HepG2 (cell line): ENCODE measurements at regions not wholly inside any gene's neighbourhood (a gene's known extent, or its start where the extent isn't known, plus 50 kb on each side); places are given as distances from the start of the nearest gene placed in this dataset.

Source experiments
- ARID2 ChIP-seq: sonication (generic); formaldehyde crosslinking; IDR thresholded peaks from 2 replicates; pipeline ENCODE4 v1.8.1; 2022; ENCODE audit warnings: mild to moderate bottlenecking, missing genetic modification reagents, borderline replicate concordance
- CEBPB ChIP-seq: IDR thresholded peaks from 2 replicates; pipeline ENCODE4 v1.6.1; 2011; ENCODE audit warnings: low read depth, low read length, improper control_type of control experiment, borderline replicate concordance
- CEBPG ChIP-seq: IDR thresholded peaks from 2 replicates; pipeline ENCODE4 v1.6.1; 2016
- DMAP1 ChIP-seq: IDR thresholded peaks from 2 replicates; pipeline ENCODE4 v1.6.1; 2016
- EED ChIP-seq: sonication (generic); formaldehyde crosslinking; IDR thresholded peaks from 2 replicates; pipeline ENCODE4 v1.5.0; 2020; ENCODE audit warnings: mild to moderate bottlenecking, missing genetic modification reagents
- HDAC1 ChIP-seq: sonication (generic); formaldehyde crosslinking; IDR thresholded peaks from 2 replicates; pipeline ENCODE4 v1.5.1; 2020; ENCODE audit warnings: mild to moderate bottlenecking, missing genetic modification reagents
- HMG20A ChIP-seq: IDR thresholded peaks from 2 replicates; pipeline ENCODE4 v1.6.1; 2016; ENCODE audit warnings: borderline replicate concordance
- ISL2 ChIP-seq: sonication (generic); formaldehyde crosslinking; IDR thresholded peaks from 2 replicates; pipeline ENCODE4 v1.5.0; 2020; ENCODE audit warnings: missing genetic modification reagents
- LCORL ChIP-seq, 2 experiments: fragments of 450-650 bp in 1 of 2; sonication (generic) in 1 of 2; formaldehyde crosslinking in 1 of 2; IDR thresholded peaks; 2 replicates each; pipeline versions ENCODE4 v1.5.0 to v1.6.1; 2017 to 2020; ENCODE audit warnings: antibody characterized with exemption in 1 of 2, missing genetic modification reagents in 1 of 2
- MED1 ChIP-seq: sonication (generic); formaldehyde crosslinking; IDR thresholded peaks from 2 replicates; pipeline ENCODE4 v1.4.0; 2020; ENCODE audit warnings: missing genetic modification reagents
- MEF2D ChIP-seq: sonication (generic); formaldehyde crosslinking; IDR thresholded peaks from 2 replicates; pipeline ENCODE4 v1.5.1; 2020; ENCODE audit warnings: mild to moderate bottlenecking, missing genetic modification reagents
- SOX6 ChIP-seq, 2 experiments: fragments of 450-650 bp in 1 of 2; sonication (generic) in 1 of 2; formaldehyde crosslinking in 1 of 2; IDR thresholded peaks; 2 replicates each; pipeline versions ENCODE4 v1.4.0 to v1.6.1; 2017 to 2020; ENCODE audit warnings: antibody characterized with exemption in 1 of 2, mild to moderate bottlenecking in 1 of 2, missing genetic modification reagents in 1 of 2
- TEAD3 ChIP-seq: optimal IDR thresholded peaks from 2 replicates; pipeline ENCODE3; 2016; ENCODE audit warnings: borderline replicate concordance
- THAP11 ChIP-seq: IDR thresholded peaks from 2 replicates; pipeline ENCODE4 v1.6.1; 2016; ENCODE audit warnings: missing biosample characterization, missing genetic modification reagents
- TRIM24 ChIP-seq: sonication (generic); formaldehyde crosslinking; IDR thresholded peaks from 2 replicates; pipeline ENCODE4 v1.8.0; 2022; ENCODE audit warnings: mild to moderate bottlenecking, missing genetic modification reagents
- ZFY ChIP-seq: sonication (generic); formaldehyde crosslinking; IDR thresholded peaks from 2 replicates; pipeline ENCODE4 v1.4.0; 2020; ENCODE audit warnings: missing genetic modification reagents
- ZNF292 ChIP-seq: sonication (generic); formaldehyde crosslinking; IDR thresholded peaks from 2 replicates; pipeline ENCODE4 v1.8.1; 2022; ENCODE audit warnings: mild to moderate bottlenecking, low read depth, missing genetic modification reagents, borderline replicate concordance
- ZNF768 ChIP-seq: sonication (generic); formaldehyde crosslinking; IDR thresholded peaks from 2 replicates; pipeline ENCODE4 v1.4.0; 2020; ENCODE audit warnings: missing genetic modification reagents
- ZNF878 ChIP-seq: sonication (generic); formaldehyde crosslinking; IDR thresholded peaks from 2 replicates; pipeline ENCODE4 v1.8.1; 2023; ENCODE audit warnings: mild to moderate bottlenecking, missing genetic modification reagents, moderate library complexity
- TF ChIP-seq, protein P1 (sequence below): sonication (generic); formaldehyde crosslinking; IDR thresholded peaks from 2 replicates; pipeline ENCODE4 v1.5.0; 2020; ENCODE audit warnings: mild to moderate bottlenecking, missing genetic modification reagents
- TF ChIP-seq, protein P2 (sequence below): sonication (generic); formaldehyde crosslinking; IDR thresholded peaks from 2 replicates; pipeline ENCODE4 v1.5.1; 2020; ENCODE audit warnings: mild to moderate bottlenecking, missing genetic modification reagents, borderline replicate concordance

DNA sequence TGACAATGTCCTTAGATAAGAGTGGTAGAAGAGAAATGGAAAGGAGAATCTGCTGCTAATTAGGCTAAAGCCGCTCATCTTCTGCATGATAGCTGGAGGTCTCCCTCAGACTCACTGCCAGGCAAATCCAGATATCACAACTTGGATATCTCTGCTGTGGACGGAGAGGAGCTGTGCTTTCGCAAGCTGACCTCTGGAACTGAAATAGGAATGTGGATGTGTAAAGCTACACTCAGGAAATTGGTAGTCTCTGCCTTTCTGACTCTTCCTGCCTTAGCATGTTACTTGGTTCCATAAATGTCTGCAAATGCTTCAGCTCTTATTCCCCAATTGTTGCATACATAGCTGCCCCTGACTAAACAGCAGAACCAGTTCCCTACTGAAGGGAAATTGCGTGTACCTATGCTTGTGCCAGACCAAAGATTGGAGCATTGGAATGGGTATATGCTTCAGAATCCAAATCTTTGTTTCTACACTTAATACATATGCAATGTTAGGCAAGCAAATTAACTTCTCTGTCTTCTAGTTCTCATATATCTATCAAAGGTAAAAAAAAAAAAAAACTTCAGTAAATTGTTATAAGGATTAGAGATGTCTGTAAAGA lies 74.7 kb upstream of the ROBO2 start (continued):
- TF ChIP-seq, protein P1, sequence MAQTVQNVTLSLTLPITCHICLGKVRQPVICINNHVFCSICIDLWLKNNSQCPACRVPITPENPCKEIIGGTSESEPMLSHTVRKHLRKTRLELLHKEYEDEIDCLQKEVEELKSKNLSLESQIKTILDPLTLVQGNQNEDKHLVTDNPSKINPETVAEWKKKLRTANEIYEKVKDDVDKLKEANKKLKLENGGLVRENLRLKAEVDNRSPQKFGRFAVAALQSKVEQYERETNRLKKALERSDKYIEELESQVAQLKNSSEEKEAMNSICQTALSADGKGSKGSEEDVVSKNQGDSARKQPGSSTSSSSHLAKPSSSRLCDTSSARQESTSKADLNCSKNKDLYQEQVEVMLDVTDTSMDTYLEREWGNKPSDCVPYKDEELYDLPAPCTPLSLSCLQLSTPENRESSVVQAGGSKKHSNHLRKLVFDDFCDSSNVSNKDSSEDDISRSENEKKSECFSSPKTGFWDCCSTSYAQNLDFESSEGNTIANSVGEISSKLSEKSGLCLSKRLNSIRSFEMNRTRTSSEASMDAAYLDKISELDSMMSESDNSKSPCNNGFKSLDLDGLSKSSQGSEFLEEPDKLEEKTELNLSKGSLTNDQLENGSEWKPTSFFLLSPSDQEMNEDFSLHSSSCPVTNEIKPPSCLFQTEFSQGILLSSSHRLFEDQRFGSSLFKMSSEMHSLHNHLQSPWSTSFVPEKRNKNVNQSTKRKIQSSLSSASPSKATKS (CRISPR knock-in tag): no peak
- TF ChIP-seq MED1 (CRISPR knock-in tag): peak; percentile 48
- no peak for TF ChIP-seq LCORL (IDR thresholded peaks at IDR 0.05)
- TF ChIP-seq LCORL (CRISPR knock-in tag; IDR thresholded peaks at IDR 0.05): peak; percentile 66
- no peak for TF ChIP-seq DMAP1 (CRISPR knock-in tag)
- peak; percentile 52; the same call in 1 of the 2 replicates for TF ChIP-seq HMG20A (CRISPR knock-in tag)
- 0 out of 2 replicates have a peak, but pooled peaks have one; percentile 44 for TF ChIP-seq HDAC1 (CRISPR knock-in tag)
- TF ChIP-seq ZNF292: peak; percentile 88; the same call in 1 of the 2 replicates
- peak; percentile 50; the same call in 1 of the 2 replicates for TF ChIP-seq ISL2
- TF ChIP-seq CEBPB: peak; percentile 92
- TF ChIP-seq TRIM24: peak; percentile 47; the same call in 1 of the 2 replicates
- TF ChIP-seq, protein P2, sequence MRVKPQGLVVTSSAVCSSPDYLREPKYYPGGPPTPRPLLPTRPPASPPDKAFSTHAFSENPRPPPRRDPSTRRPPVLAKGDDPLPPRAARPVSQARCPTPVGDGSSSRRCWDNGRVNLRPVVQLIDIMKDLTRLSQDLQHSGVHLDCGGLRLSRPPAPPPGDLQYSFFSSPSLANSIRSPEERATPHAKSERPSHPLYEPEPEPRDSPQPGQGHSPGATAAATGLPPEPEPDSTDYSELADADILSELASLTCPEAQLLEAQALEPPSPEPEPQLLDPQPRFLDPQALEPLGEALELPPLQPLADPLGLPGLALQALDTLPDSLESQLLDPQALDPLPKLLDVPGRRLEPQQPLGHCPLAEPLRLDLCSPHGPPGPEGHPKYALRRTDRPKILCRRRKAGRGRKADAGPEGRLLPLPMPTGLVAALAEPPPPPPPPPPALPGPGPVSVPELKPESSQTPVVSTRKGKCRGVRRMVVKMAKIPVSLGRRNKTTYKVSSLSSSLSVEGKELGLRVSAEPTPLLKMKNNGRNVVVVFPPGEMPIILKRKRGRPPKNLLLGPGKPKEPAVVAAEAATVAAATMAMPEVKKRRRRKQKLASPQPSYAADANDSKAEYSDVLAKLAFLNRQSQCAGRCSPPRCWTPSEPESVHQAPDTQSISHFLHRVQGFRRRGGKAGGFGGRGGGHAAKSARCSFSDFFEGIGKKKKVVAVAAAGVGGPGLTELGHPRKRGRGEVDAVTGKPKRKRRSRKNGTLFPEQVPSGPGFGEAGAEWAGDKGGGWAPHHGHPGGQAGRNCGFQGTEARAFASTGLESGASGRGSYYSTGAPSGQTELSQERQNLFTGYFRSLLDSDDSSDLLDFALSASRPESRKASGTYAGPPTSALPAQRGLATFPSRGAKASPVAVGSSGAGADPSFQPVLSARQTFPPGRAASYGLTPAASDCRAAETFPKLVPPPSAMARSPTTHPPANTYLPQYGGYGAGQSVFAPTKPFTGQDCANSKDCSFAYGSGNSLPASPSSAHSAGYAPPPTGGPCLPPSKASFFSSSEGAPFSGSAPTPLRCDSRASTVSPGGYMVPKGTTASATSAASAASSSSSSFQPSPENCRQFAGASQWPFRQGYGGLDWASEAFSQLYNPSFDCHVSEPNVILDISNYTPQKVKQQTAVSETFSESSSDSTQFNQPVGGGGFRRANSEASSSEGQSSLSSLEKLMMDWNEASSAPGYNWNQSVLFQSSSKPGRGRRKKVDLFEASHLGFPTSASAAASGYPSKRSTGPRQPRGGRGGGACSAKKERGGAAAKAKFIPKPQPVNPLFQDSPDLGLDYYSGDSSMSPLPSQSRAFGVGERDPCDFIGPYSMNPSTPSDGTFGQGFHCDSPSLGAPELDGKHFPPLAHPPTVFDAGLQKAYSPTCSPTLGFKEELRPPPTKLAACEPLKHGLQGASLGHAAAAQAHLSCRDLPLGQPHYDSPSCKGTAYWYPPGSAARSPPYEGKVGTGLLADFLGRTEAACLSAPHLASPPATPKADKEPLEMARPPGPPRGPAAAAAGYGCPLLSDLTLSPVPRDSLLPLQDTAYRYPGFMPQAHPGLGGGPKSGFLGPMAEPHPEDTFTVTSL (CRISPR knock-in tag): peak; percentile 95
- TF ChIP-seq ARID2 (CRISPR knock-in tag): no peak
- TF ChIP-seq ZNF878 (CRISPR knock-in tag): no peak
- no peak for TF ChIP-seq EED (CRISPR knock-in tag)
- no peak for TF ChIP-seq ZNF768 (CRISPR knock-in tag)
- TF ChIP-seq CEBPG: peak; percentile 92
- 0 out of 2 replicates have a peak, but pooled peaks have one; percentile 48 for TF ChIP-seq MEF2D (CRISPR knock-in tag)
- no peak for TF ChIP-seq SOX6 (IDR thresholded peaks at IDR 0.05)
- peak; percentile 64 for TF ChIP-seq SOX6 (CRISPR knock-in tag; IDR thresholded peaks at IDR 0.05)
- peak; percentile 93 for TF ChIP-seq TEAD3
- 0 out of 2 replicates have a peak, but pooled peaks have one; percentile 21 for TF ChIP-seq THAP11 (CRISPR knock-in tag)
- TF ChIP-seq ZFY: no peak
- TF ChIP-seq, all 625 proteins: peak for 60
